H9 (cell line): ENCODE measurements at regions not wholly inside any gene's neighbourhood (a gene's known extent, or its start where the extent isn't known, plus 50 kb on each side); places are given as distances from the start of the nearest gene placed in this dataset.

ENCODE experiments used
- DNase-seq: peaks from one replicate; pipeline ENCODE4 v3.0.0-alpha.2; 2017
- H2AFZ ChIP-seq: one replicate; pipeline ENCODE4 v1.6.1; 2013; ENCODE audit warnings: mild to moderate bottlenecking, low read length, control low read depth, moderate library complexity
- H2AK5ac ChIP-seq: 2 replicates; pipeline ENCODE4 v1.6.1; 2013; ENCODE audit warnings: low read length, control low read depth, mixed read lengths; ENCODE audit not compliant: insufficient read length
- H2BK120ac ChIP-seq: one replicate; pipeline ENCODE4 v1.6.1; 2013; ENCODE audit warnings: low read depth, mild to moderate bottlenecking, low read length, control low read depth, inconsistent platforms; ENCODE audit not compliant: poor library complexity, severe bottlenecking
- H2BK12ac ChIP-seq: 2 replicates; pipeline ENCODE4 v1.6.1; 2013; ENCODE audit warnings: low read length, control low read depth, mixed read lengths, low read depth; ENCODE audit not compliant: insufficient read length
- H2BK15ac ChIP-seq: 2 replicates; pipeline ENCODE4 v1.6.1; 2013; ENCODE audit warnings: low read depth, low read length, control low read depth
- H2BK20ac ChIP-seq: one replicate; pipeline ENCODE4 v1.6.1; 2013; ENCODE audit warnings: low read depth, mild to moderate bottlenecking, low read length, control low read depth, inconsistent platforms; ENCODE audit not compliant: poor library complexity, severe bottlenecking
- H2BK5ac ChIP-seq: 2 replicates; pipeline ENCODE4 v1.6.1; 2013; ENCODE audit warnings: low read length, control low read depth, mixed read lengths; ENCODE audit not compliant: insufficient read length
- H3K14ac ChIP-seq: 2 replicates; pipeline ENCODE4 v1.6.1; 2013; ENCODE audit warnings: low read length, control low read depth; ENCODE audit not compliant: insufficient read depth
- H3K18ac ChIP-seq: 2 replicates; pipeline ENCODE4 v1.6.1; 2013; ENCODE audit warnings: low read depth, mild to moderate bottlenecking, mixed read lengths, low read length, control low read depth; ENCODE audit not compliant: insufficient read length
- H3K23ac ChIP-seq: 2 replicates; pipeline ENCODE4 v1.6.1; 2013; ENCODE audit warnings: low read length, control low read depth, mixed read lengths, low read depth; ENCODE audit not compliant: insufficient read length
- H3K23me2 ChIP-seq: 2 replicates; pipeline ENCODE4 v1.6.1; 2013; ENCODE audit warnings: low read depth, mild to moderate bottlenecking, mixed read lengths, low read length, control low read depth; ENCODE audit not compliant: insufficient read length, poor library complexity, severe bottlenecking
- H3K27ac ChIP-seq: 2 replicates; pipeline ENCODE4 v1.5.1; 2013; ENCODE audit warnings: low read length, control low read depth, mixed read lengths, low read depth; ENCODE audit not compliant: insufficient read length
- H3K27me3 ChIP-seq: 2 replicates; pipeline ENCODE4 v1.6.1; 2013; ENCODE audit warnings: low read length, control low read depth, inconsistent platforms; ENCODE audit not compliant: insufficient read depth
- H3K4ac ChIP-seq: 2 replicates; pipeline ENCODE4 v1.6.1; 2013; ENCODE audit warnings: low read depth, mild to moderate bottlenecking, control low read depth, inconsistent platforms, low read length, moderate library complexity
- H3K4me1 ChIP-seq: 2 replicates; pipeline ENCODE4 v1.6.1; 2013; ENCODE audit warnings: low read length, control low read depth, inconsistent platforms; ENCODE audit not compliant: insufficient read depth
- H3K4me2 ChIP-seq: 2 replicates; pipeline ENCODE4 v1.6.1; 2013; ENCODE audit warnings: low read length, control low read depth, mixed read lengths; ENCODE audit not compliant: insufficient read length, insufficient read depth
- H3K56ac ChIP-seq: 2 replicates; pipeline ENCODE4 v1.6.1; 2013; ENCODE audit warnings: low read depth, mild to moderate bottlenecking, mixed read lengths, low read length, control low read depth; ENCODE audit not compliant: insufficient read length
- H3K79me1 ChIP-seq: 2 replicates; pipeline ENCODE4 v1.6.1; 2013; ENCODE audit warnings: low read depth, mild to moderate bottlenecking, moderate library complexity, low read length, control low read depth, inconsistent platforms; ENCODE audit not compliant: insufficient read depth, poor library complexity, severe bottlenecking
- H3K79me2 ChIP-seq: 2 replicates; pipeline ENCODE4 v1.6.1; 2013; ENCODE audit warnings: low read length, control low read depth, inconsistent platforms; ENCODE audit not compliant: insufficient read depth
- H3K9ac ChIP-seq: 2 replicates; pipeline ENCODE4 v1.6.1; 2013; ENCODE audit warnings: low read length, control low read depth, mixed read lengths; ENCODE audit not compliant: insufficient read length; ENCODE audit errors: extremely low read depth
- H3K9me3 ChIP-seq: one replicate; pipeline ENCODE4 v1.6.1; 2013; ENCODE audit warnings: low read depth, low read length, inconsistent platforms; ENCODE audit not compliant: control insufficient read depth
- H3T11ph ChIP-seq: one replicate; pipeline ENCODE4 v1.6.1; 2013; ENCODE audit warnings: mild to moderate bottlenecking, low read length, control low read depth, inconsistent platforms
- H4K20me1 ChIP-seq: one replicate; pipeline ENCODE4 v1.6.1; 2013; ENCODE audit not compliant: control insufficient read depth, insufficient read length, insufficient read depth
- H4K5ac ChIP-seq: 2 replicates; pipeline ENCODE4 v1.6.1; 2013; ENCODE audit warnings: low read depth, mild to moderate bottlenecking, mixed read lengths, low read length, control low read depth; ENCODE audit not compliant: insufficient read length
- H4K8ac ChIP-seq: replicated peaks from 2 replicates; pipeline ENCODE4 v1.6.1; 2013; ENCODE audit warnings: low read length, control low read depth, mixed read lengths, low read depth; ENCODE audit not compliant: insufficient read length
- H4K91ac ChIP-seq: 2 replicates; pipeline ENCODE4 v1.6.1; 2013; ENCODE audit warnings: low read depth, mild to moderate bottlenecking, moderate library complexity, mixed read lengths, low read length, control low read depth; ENCODE audit not compliant: insufficient read length
- H3K27ac Mint-ChIP-seq, 3 experiments: 2 replicates in 2 of 3; 3 replicates in 1 of 3; pipeline ENCODE4 v1.8.0; 2020 to 2021; ENCODE audit warnings: mixed read lengths in 3 of 3, mild to moderate bottlenecking in 1 of 3, moderate library complexity in 1 of 3
- H3K27me3 Mint-ChIP-seq: 2 replicates; pipeline ENCODE4 v1.8.0; 2021; ENCODE audit warnings: low read depth, mild to moderate bottlenecking, moderate library complexity, mixed read lengths
- H3K36me3 Mint-ChIP-seq, 3 experiments: 2 replicates in 2 of 3; 3 replicates in 1 of 3; pipeline ENCODE4 v1.8.0; 2020 to 2021; ENCODE audit warnings: low read depth in 3 of 3, mixed read lengths in 3 of 3; ENCODE audit not compliant: insufficient read depth in 1 of 3
- H3K4me1 Mint-ChIP-seq, 2 experiments: 2 replicates each; pipeline ENCODE4 v1.8.0; 2020; ENCODE audit warnings: mixed read lengths in 2 of 2
- H3K4me3 Mint-ChIP-seq, 2 experiments: 2 replicates in 1 of 2; 3 replicates in 1 of 2; pipeline ENCODE4 v1.8.0; 2020 to 2021; ENCODE audit warnings: mild to moderate bottlenecking in 2 of 2, mixed read lengths in 2 of 2, moderate library complexity in 1 of 2
- H3K9me3 Mint-ChIP-seq, 2 experiments: 2 replicates in 1 of 2; 3 replicates in 1 of 2; pipeline ENCODE4 v1.8.0; 2020; ENCODE audit warnings: mild to moderate bottlenecking in 2 of 2, mixed read lengths in 2 of 2, moderate library complexity in 1 of 2
- WGBS: extraction: QIAGEN DNeasy Blood & Tissue Kit; methylation state at CpG from one replicate; pipeline ENCODE4 v1.1.7; 2013; ENCODE audit warnings: missing lambda C conversion rate, low lambda C conversion rate, mixed read lengths; ENCODE audit not compliant: insufficient read length; ENCODE audit errors: extremely low coverage; 5-methylcytosine and 5-hydroxymethylcytosine counted together
- TF ChIP-seq, protein P1 (sequence below): fragments of 200-600 bp; sonication (generic); conservative IDR thresholded peaks from 3 replicates; pipeline ENCODE4 v1.8.0; 2021; ENCODE audit warnings: antibody characterized with exemption, mild to moderate bottlenecking

DNA sequence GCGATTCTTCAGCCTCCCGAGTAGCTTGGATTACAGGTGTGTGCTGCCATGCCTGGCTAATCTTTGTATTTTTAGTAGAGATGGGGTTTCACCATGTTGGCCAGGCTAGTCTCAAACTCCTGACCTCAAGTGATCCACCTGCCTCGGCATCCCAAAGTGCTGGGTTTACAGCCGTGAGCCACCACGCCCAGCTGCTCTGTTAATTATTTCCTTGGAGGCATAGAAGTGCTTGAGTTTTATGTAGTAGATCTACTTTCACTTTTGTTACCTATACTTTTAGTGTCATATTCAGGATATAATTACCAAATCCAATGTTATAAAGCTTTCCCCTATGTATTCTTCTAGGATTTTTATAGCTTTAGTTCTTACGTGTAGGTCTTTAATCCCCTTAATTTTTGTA lies 1093.0 kb downstream of the GATA3 start:
- Histone ChIP-seq H2BK5ac (no peak overlapping the region), H3K27me3 (no peaks in the 10 kb centered on the region), H3K4me2 (no peak overlapping the region), H4K8ac (no peak overlapping the region), H3K4ac (no peak overlapping the region), H3K79me2 (no peaks in the 10 kb centered on the region), H2BK120ac (no peak overlapping the region), H3K27ac (no peak overlapping the region), H3K4me1 (no peaks in the 10 kb centered on the region), H4K20me1 (no peaks in the 10 kb centered on the region), H3K9ac (no peak overlapping the region), H3K18ac (no peak overlapping the region), H2BK20ac (no peak overlapping the region), H3K23me2 (no peaks in the 10 kb centered on the region), H2BK15ac (no peak overlapping the region), H3K9me3 (no peaks in the 10 kb centered on the region), H3K79me1 (no peaks in the 10 kb centered on the region), H2AK5ac (no peak overlapping the region), H4K5ac (no peak overlapping the region), H3K23ac (no peak overlapping the region), H3K14ac (no peak overlapping the region), H3K56ac (no peak overlapping the region), H2AFZ (no peak overlapping the region), H2BK12ac (no peak overlapping the region), H4K91ac (no peak overlapping the region), H3T11ph (no peak overlapping the region)
- TF ChIP-seq, protein P1, sequence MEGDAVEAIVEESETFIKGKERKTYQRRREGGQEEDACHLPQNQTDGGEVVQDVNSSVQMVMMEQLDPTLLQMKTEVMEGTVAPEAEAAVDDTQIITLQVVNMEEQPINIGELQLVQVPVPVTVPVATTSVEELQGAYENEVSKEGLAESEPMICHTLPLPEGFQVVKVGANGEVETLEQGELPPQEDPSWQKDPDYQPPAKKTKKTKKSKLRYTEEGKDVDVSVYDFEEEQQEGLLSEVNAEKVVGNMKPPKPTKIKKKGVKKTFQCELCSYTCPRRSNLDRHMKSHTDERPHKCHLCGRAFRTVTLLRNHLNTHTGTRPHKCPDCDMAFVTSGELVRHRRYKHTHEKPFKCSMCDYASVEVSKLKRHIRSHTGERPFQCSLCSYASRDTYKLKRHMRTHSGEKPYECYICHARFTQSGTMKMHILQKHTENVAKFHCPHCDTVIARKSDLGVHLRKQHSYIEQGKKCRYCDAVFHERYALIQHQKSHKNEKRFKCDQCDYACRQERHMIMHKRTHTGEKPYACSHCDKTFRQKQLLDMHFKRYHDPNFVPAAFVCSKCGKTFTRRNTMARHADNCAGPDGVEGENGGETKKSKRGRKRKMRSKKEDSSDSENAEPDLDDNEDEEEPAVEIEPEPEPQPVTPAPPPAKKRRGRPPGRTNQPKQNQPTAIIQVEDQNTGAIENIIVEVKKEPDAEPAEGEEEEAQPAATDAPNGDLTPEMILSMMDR, result no peak
- Mint-ChIP-seq H3K27me3 (peaks cover 1% of the 10 kb centered on the region; the same call in 1 of the 2 replicates), H3K36me3 (no peaks in the 10 kb centered on the region), H3K9me3 (no peaks in the 10 kb centered on the region), H3K4me1 (peaks cover 0 to 7% of the 10 kb centered on the region in 2 experiments; a peak in 2 of 4 replicates), H3K4me3 (no peak overlapping the region), H3K27ac (no peak overlapping the region)
- WGBS, result no CpG with 5 or more reads among the region's 6 CpGs
- no peak for DNase-seq
